HCT116 (cell line): ENCODE measurements at regions not wholly inside any gene's neighbourhood (a gene's known extent, or its start where the extent isn't known, plus 50 kb on each side); places are given as distances from the start of the nearest gene placed in this dataset.

Source experiments
- ATAC-seq: fragments of 200-7000 bp; cut with Tn5 transposase; 2 replicates; pipeline ENCODE4 v1.9.1; 2020; ENCODE audit warnings: mild to moderate bottlenecking, moderate library complexity
- BruUV-seq: library from RNA; stranded (reverse); fragments of 400-500 nt; replicated peaks from 2 replicates; lab custom pipeline; 2021; lab: Mats Ljungman, UMichigan
- CTCF ChIA-PET: fragments of 300-600 bp; sonication (Branson Sonifier 250); formaldehyde crosslinking; loops from one replicate; lab custom pipeline; 2021; ENCODE audit warnings: antibody characterized with exemption; lab: Charles Lee
- POLR2A ChIA-PET: fragments of 300-600, 350-600 bp; sonication (Branson Sonifier 250); formaldehyde crosslinking; loops from one replicate; lab custom pipeline; 2021; ENCODE audit warnings: antibody characterized with exemption; lab: Charles Lee
- RAD21 ChIA-PET, 2 experiments: fragments of 300-600 bp; sonication (Branson Sonifier 250); formaldehyde crosslinking; loops; one replicate each; lab custom pipeline; 2023; ENCODE audit warnings: low total read pairs in 2 of 2; ENCODE audit not compliant: uncharacterized antibody in 2 of 2, unreplicated experiment in 2 of 2, low non-redundant PET in 1 of 2; lab: Charles Lee
- DNase-seq: peaks from one replicate; pipeline ENCODE4 v3.0.0-alpha.2; 2010; ENCODE audit warnings: low read depth, low spot score
- H2AFZ ChIP-seq: fragments of 200-600 bp; shearing (Covaris generic), sonication (generic); 2 replicates; pipeline ENCODE4 v1.6.1; 2017; ENCODE audit warnings: low read depth, mixed run types, mixed read lengths, antibody characterized with exemption, low read length; ENCODE audit not compliant: poor library complexity, severe bottlenecking
- H3K27ac ChIP-seq: 2 replicates; pipeline ENCODE4 v1.5.1; 2012; ENCODE audit warnings: low read depth, low read length
- H3K27me3 ChIP-seq: fragments of 200-600 bp; sonication (generic); 2 replicates; pipeline ENCODE4 v1.6.1; 2016; ENCODE audit warnings: mixed run types, low read length, mixed read lengths; ENCODE audit not compliant: insufficient read depth
- H3K36me3 ChIP-seq, 2 experiments: fragments of 200-500 bp in 1 of 2; fragments of 200-600 bp in 1 of 2; sonication (Bioruptor generic) in 1 of 2; sonication (generic) in 1 of 2; 2 replicates each; pipeline versions ENCODE4 v1.5.1 to v1.6.1; 2014 to 2016; ENCODE audit warnings: low read length in 2 of 2, inconsistent platforms in 1 of 2, mixed read lengths in 1 of 2, mixed run types in 1 of 2; ENCODE audit not compliant: insufficient read depth in 2 of 2, control insufficient read depth in 1 of 2
- H3K4me1 ChIP-seq, 2 experiments: fragments of 200-600 bp in 1 of 2; sonication (generic) in 1 of 2; 2 replicates each; pipeline versions ENCODE4 v1.5.1 to v1.6.1; 2012 to 2017; ENCODE audit warnings: low read length in 2 of 2, inconsistent platforms in 1 of 2, mild to moderate bottlenecking in 1 of 2, mixed read lengths in 1 of 2, mixed run types in 1 of 2, moderate library complexity in 1 of 2; ENCODE audit not compliant: insufficient read depth in 2 of 2, control insufficient read depth in 1 of 2
- H3K4me2 ChIP-seq: fragments of 200-600 bp; sonication (generic); 2 replicates; pipeline ENCODE4 v1.6.1; 2017; ENCODE audit warnings: mixed run types, low read length, mixed read lengths
- H3K4me3 ChIP-seq, 2 experiments: fragments of 200-600 bp in 1 of 2; sonication (generic) in 1 of 2; replicated peaks in 1 of 2; 2 replicates each; pipeline ENCODE4 v1.5.1; 2011 to 2016; ENCODE audit warnings: low read length in 2 of 2, control low read depth in 1 of 2, low read depth in 1 of 2, mild to moderate bottlenecking in 1 of 2, mixed read lengths in 1 of 2, mixed run types in 1 of 2
- H3K79me2 ChIP-seq: fragments of 200-600 bp; sonication (generic); 2 replicates; pipeline ENCODE4 v1.6.1; 2017; ENCODE audit warnings: mild to moderate bottlenecking, mixed run types, low read length, moderate library complexity, mixed read lengths; ENCODE audit not compliant: insufficient read depth
- H3K9ac ChIP-seq: fragments of 200-600 bp; sonication (generic); 2 replicates; pipeline ENCODE4 v1.6.1; 2016; ENCODE audit warnings: low read length, mixed read lengths
- H3K9me2 ChIP-seq: fragments of 200-600 bp; sonication (generic), shearing (Covaris generic); 2 replicates; pipeline ENCODE4 v1.6.1; 2017; ENCODE audit warnings: mixed run types, mild to moderate bottlenecking, moderate library complexity; ENCODE audit not compliant: insufficient read depth
- H3K9me3 ChIP-seq, 2 experiments: fragments of 200-500 bp in 1 of 2; fragments of 200-600 bp in 1 of 2; sonication (Bioruptor generic) in 1 of 2; sonication (generic) in 1 of 2; 2 replicates each; pipeline ENCODE4 v1.6.1; 2014 to 2017; ENCODE audit warnings: low read length in 2 of 2, mixed read lengths in 2 of 2, inconsistent platforms in 1 of 2, low read depth in 1 of 2, mild to moderate bottlenecking in 1 of 2, mixed run types in 1 of 2, moderate library complexity in 1 of 2; ENCODE audit not compliant: control insufficient read depth in 1 of 2, insufficient read depth in 1 of 2
- H4K20me1 ChIP-seq: fragments of 200-600 bp; sonication (generic), shearing (Covaris generic); 2 replicates; pipeline ENCODE4 v1.6.1; 2017; ENCODE audit warnings: mixed run types, mild to moderate bottlenecking, moderate library complexity; ENCODE audit not compliant: insufficient read depth
- CEBPB ChIP-seq: IDR thresholded peaks from 2 replicates; pipeline ENCODE4 v1.6.1; 2012; ENCODE audit warnings: low read depth
- CTCF ChIP-seq, 3 experiments: fragments of 200-600 bp in 1 of 3; sonication (generic) in 1 of 3; IDR thresholded peaks in 2 of 3; conservative IDR thresholded peaks in 1 of 3; 2 replicates each; pipeline ENCODE4 v1.5.1; 2012 to 2017; ENCODE audit warnings: low read depth in 2 of 3, low read length in 2 of 3, antibody characterized with exemption in 1 of 3, borderline replicate concordance in 1 of 3, control low read depth in 1 of 3, mild to moderate bottlenecking in 1 of 3, mixed read lengths in 1 of 3, mixed run types in 1 of 3, moderate library complexity in 1 of 3; ENCODE audit not compliant: insufficient read depth in 1 of 3
- ELF1 ChIP-seq: IDR thresholded peaks from 2 replicates; pipeline ENCODE4 v1.6.1; 2012; ENCODE audit warnings: low read depth, borderline replicate concordance
- POLR2A ChIP-seq: IDR thresholded peaks from 2 replicates; pipeline ENCODE4 v1.7.0; 2011; ENCODE audit warnings: borderline replicate concordance; ENCODE audit not compliant: insufficient read depth, insufficient read length; ENCODE audit errors: extremely low read depth
- POLR2AphosphoS5 ChIP-seq: IDR thresholded peaks from 2 replicates; pipeline ENCODE4 v1.6.1; 2011; ENCODE audit warnings: mild to moderate bottlenecking, low read depth, low read length, moderate library complexity
- SP1 ChIP-seq: IDR thresholded peaks from 2 replicates; pipeline ENCODE4 v1.6.1; 2012; ENCODE audit warnings: low read depth
- TCF7L2 ChIP-seq: IDR thresholded peaks from 2 replicates; pipeline ENCODE4 v1.7.0; 2011; ENCODE audit warnings: borderline replicate concordance, inconsistent platforms; ENCODE audit not compliant: insufficient read depth, insufficient read length; ENCODE audit errors: extremely low read depth
- ZBTB33 ChIP-seq: IDR thresholded peaks from 2 replicates; pipeline ENCODE4 v1.6.1; 2011; ENCODE audit warnings: mild to moderate bottlenecking, low read length, moderate library complexity; ENCODE audit not compliant: insufficient replicate concordance; ENCODE audit errors: extremely low read depth
- ZFX ChIP-seq: fragments of 450-650 bp; IDR thresholded peaks from 2 replicates; pipeline ENCODE4 v1.6.1; 2017
- intact Hi-C: fragments of 100-400 bp; cut with micrococcal nuclease; formaldehyde crosslinking; loops from 2 replicates; pipeline ENCODE4 v1.10.0; 2022

GRCh38 chr3:118207271-118207670, 827.4 kb downstream of the IGSF11 start (continued):
- no peak for TF ChIP-seq ZBTB33
- TF ChIP-seq SP1: no peak
- TF ChIP-seq POLR2A: no peak
- no peak for TF ChIP-seq CEBPB

- ATAC-seq (no peak), DNase-seq (no peak)
- no peak overlapping the region for H3K9ac ChIP-seq
- H3K4me1 ChIP-seq: no peaks in the 10 kb centered on the region
- CTCF ChIA-PET: no interaction called here
- RAD21 ChIA-PET: no interaction called here
- BruUV-seq: no TSS peak
- H3K36me3 ChIP-seq: no peaks in the 10 kb centered on the region
- POLR2A ChIA-PET: no interaction called here
- no peak overlapping the region for H3K4me3 ChIP-seq
- no peak overlapping the region for H3K4me2 ChIP-seq
- no peaks in the 10 kb centered on the region for H3K27me3 ChIP-seq
- no peaks in the 10 kb centered on the region for H3K9me2 ChIP-seq
- H4K20me1 ChIP-seq: no peaks in the 10 kb centered on the region
- H3K27ac ChIP-seq: no peak overlapping the region
- no peaks in the 10 kb centered on the region for H3K9me3 ChIP-seq
- intact Hi-C loops: no loop called here
- no peak for TF ChIP-seq POLR2AphosphoS5
- TF ChIP-seq ZBTB33: no peak
- no peak for TF ChIP-seq CTCF (IDR thresholded peaks at IDR 0.05 in 2 of 3, conservative IDR thresholded peaks at IDR 0.05 in 1 of 3; ENCODE audit: borderline replicate concordance in 1 of 3, insufficient read depth in 1 of 3, low read depth in 2 of 3, low read length in 2 of 3)
- no peak for TF ChIP-seq TCF7L2
- no peak for TF ChIP-seq ELF1
- TF ChIP-seq POLR2A: no peak
- no peak for TF ChIP-seq ZFX
- no peaks in the 10 kb centered on the region for H3K79me2 ChIP-seq
- H2AFZ ChIP-seq: no peak overlapping the region
These were observed 826.0 kb downstream of the IGSF11 start for GRCh38 chr3:118208642-118209041.
